ENCODE measurements at regions not wholly inside any gene's neighbourhood (a gene's known extent, or its start where the extent isn't known, plus 50 kb on each side); places are given as distances from the start of the nearest gene placed in this dataset.
A peak's percentile ranks its signal among the peaks of the same experiment; 100 is the strongest.

DNA sequence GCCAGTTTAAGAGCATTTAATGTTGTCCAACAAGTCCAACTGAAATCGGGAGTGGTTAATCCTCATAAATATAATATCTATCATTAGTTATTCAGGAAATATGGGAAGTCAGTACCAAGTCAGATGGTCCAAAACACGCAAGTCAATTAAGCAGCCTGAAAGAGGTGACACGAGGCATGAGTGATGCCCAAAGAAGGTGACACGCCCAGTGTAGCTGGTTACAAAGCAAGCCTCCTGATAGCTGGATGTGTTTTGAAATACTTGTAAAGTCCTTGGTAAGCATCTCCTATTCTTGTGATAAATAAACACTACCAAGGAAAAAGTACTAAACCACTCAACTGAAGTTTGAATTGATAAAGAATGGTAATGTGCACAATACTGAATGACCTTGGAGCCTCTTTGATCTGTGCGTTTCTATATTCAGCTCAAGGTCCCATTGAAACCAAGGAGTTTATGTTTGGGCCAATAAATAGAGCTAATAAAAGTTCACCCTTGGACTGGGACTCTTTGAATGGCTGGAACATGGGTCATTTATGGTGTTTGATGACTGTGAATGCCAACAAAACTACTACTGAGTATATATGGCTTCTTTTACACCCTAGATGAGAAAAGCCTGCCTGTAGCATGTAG lies 93.2 kb upstream of the KLF3 start:
- Histone ChIP-seq H3K36me3 (no peaks in the 10 kb centered on the region), H3K4me3 (ENCODE audit: low read depth, low read length) (no peak overlapping the region), H3K27me3 (ENCODE audit: insufficient read depth, low read depth, severe bottlenecking) (no peaks in the 10 kb centered on the region), H3K27ac (no peak overlapping the region), H3K9me3 (ENCODE audit: severe bottlenecking) (peaks cover 2% of the 10 kb centered on the region)
- no peak for DNase-seq
- TF ChIP-seq, protein P1, sequence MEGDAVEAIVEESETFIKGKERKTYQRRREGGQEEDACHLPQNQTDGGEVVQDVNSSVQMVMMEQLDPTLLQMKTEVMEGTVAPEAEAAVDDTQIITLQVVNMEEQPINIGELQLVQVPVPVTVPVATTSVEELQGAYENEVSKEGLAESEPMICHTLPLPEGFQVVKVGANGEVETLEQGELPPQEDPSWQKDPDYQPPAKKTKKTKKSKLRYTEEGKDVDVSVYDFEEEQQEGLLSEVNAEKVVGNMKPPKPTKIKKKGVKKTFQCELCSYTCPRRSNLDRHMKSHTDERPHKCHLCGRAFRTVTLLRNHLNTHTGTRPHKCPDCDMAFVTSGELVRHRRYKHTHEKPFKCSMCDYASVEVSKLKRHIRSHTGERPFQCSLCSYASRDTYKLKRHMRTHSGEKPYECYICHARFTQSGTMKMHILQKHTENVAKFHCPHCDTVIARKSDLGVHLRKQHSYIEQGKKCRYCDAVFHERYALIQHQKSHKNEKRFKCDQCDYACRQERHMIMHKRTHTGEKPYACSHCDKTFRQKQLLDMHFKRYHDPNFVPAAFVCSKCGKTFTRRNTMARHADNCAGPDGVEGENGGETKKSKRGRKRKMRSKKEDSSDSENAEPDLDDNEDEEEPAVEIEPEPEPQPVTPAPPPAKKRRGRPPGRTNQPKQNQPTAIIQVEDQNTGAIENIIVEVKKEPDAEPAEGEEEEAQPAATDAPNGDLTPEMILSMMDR (IDR thresholded peaks at IDR 0.05; ENCODE audit: low read depth, low read length), result no peak

DNA sequence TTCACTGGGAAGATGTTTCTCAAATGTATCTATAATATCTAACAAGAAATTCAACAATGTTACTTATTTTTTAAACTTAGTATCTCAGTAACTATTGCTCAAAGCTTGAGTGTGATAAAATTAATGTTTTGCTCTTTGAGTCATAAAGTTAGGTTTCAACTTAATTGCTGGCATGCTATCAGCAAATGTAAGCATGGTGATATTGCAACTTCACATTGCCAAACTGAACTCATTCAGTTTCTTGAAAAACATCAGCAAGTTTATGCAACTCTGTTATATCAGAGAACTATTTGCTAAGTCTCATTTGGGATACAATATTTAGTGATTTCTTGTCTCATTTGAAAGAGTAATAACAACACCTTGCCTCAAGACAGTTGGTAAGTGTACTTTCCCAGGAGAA lies 91.2 kb upstream of the KLF3 start:
- Histone ChIP-seq H3K36me3 (no peaks in the 10 kb centered on the region), H3K4me3 (ENCODE audit: low read depth, low read length) (no peak overlapping the region), H3K27ac (no peak overlapping the region), H3K9me3 (ENCODE audit: severe bottlenecking) (peaks cover 2% of the 10 kb centered on the region), H3K27me3 (ENCODE audit: insufficient read depth, low read depth, severe bottlenecking) (no peaks in the 10 kb centered on the region)
- TF ChIP-seq, protein P1 (IDR thresholded peaks at IDR 0.05; ENCODE audit: low read depth, low read length), result no peak
- DNase-seq, result no peak

DNA sequence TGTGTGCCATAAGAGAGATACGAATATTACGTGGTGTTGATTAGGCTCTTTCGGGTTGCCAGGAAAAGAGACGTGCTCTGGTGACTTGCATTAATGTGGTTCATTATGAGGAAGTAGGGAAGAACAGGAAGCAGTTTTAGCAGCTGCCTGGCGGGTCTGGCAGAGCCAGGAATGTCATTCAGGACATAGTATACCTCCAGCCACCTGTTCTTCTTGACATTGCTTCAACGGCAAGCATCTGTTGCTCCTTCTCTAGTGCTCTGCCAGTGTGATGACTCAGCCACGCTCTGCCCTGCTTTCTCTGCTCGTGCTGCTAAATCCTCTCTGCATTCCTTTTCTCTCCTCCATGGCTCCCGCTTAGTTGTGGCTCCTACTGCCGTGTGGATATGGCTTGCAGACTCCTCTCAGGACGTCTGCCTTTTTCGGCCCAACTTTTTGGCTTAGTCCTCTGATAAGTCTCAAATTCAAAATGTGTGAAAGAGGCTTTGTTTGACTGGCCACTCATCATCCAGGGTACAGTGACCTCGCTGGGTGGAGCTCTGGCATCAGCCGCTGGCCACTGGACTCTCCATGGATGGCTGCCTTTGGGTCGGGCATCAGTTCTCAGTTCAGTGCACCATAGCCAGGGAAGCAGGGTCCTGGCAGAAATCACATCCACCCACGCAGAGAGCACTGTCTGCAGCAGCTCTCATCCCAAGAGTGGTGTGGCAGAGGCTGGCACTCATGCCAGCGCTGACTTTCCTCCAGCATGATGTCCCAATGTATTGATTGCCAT lies 89.3 kb upstream of the KLF3 start:
- TF ChIP-seq, protein P1 (IDR thresholded peaks at IDR 0.05; ENCODE audit: low read depth, low read length), result no peak
- no peak overlapping the region for H3K4me3 ChIP-seq (ENCODE audit: low read depth, low read length)
- H3K9me3 ChIP-seq (ENCODE audit: severe bottlenecking), result peaks cover 12% of the 10 kb centered on the region
- DNase-seq, result no peak
- no peak overlapping the region for H3K27ac ChIP-seq
- no peaks in the 10 kb centered on the region for H3K27me3 ChIP-seq (ENCODE audit: insufficient read depth, low read depth, severe bottlenecking)
- no peaks in the 10 kb centered on the region for H3K36me3 ChIP-seq

DNA sequence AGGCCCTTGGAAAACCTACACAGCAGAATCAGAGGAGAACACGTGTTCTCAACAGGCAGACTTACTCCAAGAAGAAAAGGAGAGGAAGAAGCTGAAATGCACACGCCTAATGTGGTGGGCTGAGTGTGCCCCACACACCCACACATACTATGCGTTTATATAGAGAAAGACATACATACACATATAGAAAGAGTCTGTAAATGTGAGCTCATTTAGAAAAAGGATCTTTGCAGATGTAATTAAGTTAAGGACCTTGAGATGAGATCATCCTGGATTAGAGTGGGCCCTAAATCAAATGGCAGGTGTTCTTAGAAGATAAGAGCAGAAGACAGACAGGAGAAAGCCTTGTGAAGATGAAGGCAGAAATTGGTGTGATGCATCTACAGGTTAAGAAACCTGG lies 87.2 kb upstream of the KLF3 start:
- Histone ChIP-seq H3K36me3 (no peaks in the 10 kb centered on the region), H3K27me3 (ENCODE audit: insufficient read depth, low read depth, severe bottlenecking) (no peaks in the 10 kb centered on the region), H3K9me3 (ENCODE audit: severe bottlenecking) (peaks cover 12% of the 10 kb centered on the region), H3K4me3 (ENCODE audit: low read depth, low read length) (no peak overlapping the region; the same call in 1 of the 2 replicates), H3K27ac (peak overlapping the region; percentile 95)
- TF ChIP-seq, protein P1 (IDR thresholded peaks at IDR 0.05; ENCODE audit: low read depth, low read length), result no peak
- DNase-seq, result peak; percentile 64

DNA sequence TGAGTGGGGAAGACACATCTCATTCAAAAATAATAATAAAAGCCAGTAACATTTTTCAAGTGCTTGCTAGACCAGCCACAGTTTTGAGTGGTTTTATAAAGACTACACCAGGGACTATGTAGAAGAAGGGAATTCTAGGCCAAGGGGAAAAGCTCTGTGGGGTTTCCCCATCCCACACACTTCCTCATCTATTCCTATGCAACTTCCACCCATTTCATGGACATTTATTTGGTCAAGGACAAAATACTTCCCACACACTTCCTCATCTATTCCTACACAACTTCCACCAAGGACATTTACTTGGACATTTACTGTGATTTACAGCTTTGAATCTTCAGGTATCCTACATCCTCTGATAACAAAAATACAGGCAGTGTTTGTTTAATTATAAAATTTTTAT lies 86.5 kb upstream of the KLF3 start:
- Histone ChIP-seq H3K4me3 (ENCODE audit: low read depth, low read length) (no peak overlapping the region), H3K27me3 (ENCODE audit: insufficient read depth, low read depth, severe bottlenecking) (no peaks in the 10 kb centered on the region), H3K9me3 (ENCODE audit: severe bottlenecking) (peaks cover 12% of the 10 kb centered on the region), H3K27ac (peak overlapping the region; percentile 95), H3K36me3 (no peaks in the 10 kb centered on the region)
- DNase-seq, result no peak
- TF ChIP-seq, protein P1 (IDR thresholded peaks at IDR 0.05; ENCODE audit: low read depth, low read length), result no peak

All from WERI-Rb-1 (cell line).